PC-3 (cell line): ENCODE measurements at regions not wholly inside any gene's neighbourhood (a gene's known extent, or its start where the extent isn't known, plus 50 kb on each side); places are given as distances from the start of the nearest gene placed in this dataset.

Experiments used
- EZH2 ChIP-seq: fragments of 300-600 bp; sonication (generic); IDR thresholded peaks from one replicate; pipeline ENCODE4 v1.6.1; 2017; ENCODE audit warnings: antibody characterized with exemption, mild to moderate bottlenecking, low read length; ENCODE audit not compliant: unreplicated experiment
- EZH2phosphoT487 ChIP-seq: fragments of 300-600 bp; sonication (generic); IDR thresholded peaks from 2 replicates; pipeline ENCODE4 v1.6.1; 2018; ENCODE audit warnings: mild to moderate bottlenecking, antibody characterized with exemption, low read length, borderline replicate concordance
- TF ChIP-seq, protein P1 (sequence below): fragments of 300-600 bp; sonication (generic); conservative IDR thresholded peaks from 2 replicates; pipeline ENCODE4 v1.5.1; 2017; ENCODE audit warnings: antibody characterized with exemption, low read depth, mild to moderate bottlenecking, low read length

DNA sequence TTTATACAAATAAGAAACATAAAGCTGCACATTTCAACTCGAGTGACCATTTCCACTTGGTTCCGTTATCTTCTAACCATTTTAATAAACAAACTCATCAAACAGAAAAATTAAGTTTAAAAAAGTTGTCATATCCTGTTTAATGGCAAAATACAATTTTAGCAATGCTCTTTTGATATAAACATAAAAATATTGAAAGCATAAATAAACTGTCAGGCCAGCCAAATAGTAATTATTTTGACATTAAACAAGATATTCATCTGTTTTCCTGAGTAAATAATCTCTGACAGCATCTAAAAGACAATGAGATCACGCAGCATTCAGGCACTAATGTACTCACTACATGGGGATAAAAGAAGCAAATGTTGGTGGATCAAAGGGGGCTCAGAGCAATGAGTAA, 145.3 kb upstream of the ATP5MC3 start:
- TF ChIP-seq, protein P1, sequence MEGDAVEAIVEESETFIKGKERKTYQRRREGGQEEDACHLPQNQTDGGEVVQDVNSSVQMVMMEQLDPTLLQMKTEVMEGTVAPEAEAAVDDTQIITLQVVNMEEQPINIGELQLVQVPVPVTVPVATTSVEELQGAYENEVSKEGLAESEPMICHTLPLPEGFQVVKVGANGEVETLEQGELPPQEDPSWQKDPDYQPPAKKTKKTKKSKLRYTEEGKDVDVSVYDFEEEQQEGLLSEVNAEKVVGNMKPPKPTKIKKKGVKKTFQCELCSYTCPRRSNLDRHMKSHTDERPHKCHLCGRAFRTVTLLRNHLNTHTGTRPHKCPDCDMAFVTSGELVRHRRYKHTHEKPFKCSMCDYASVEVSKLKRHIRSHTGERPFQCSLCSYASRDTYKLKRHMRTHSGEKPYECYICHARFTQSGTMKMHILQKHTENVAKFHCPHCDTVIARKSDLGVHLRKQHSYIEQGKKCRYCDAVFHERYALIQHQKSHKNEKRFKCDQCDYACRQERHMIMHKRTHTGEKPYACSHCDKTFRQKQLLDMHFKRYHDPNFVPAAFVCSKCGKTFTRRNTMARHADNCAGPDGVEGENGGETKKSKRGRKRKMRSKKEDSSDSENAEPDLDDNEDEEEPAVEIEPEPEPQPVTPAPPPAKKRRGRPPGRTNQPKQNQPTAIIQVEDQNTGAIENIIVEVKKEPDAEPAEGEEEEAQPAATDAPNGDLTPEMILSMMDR = no peak
- TF ChIP-seq EZH2phosphoT487 (no peak), EZH2 (no peak)
